ENCODE measurements at regions not wholly inside any gene's neighbourhood (a gene's known extent, or its start where the extent isn't known, plus 50 kb on each side); places are given as distances from the start of the nearest gene placed in this dataset.
A peak's percentile ranks its signal among the peaks of the same experiment; 100 is the strongest.
"Not testable (repeated sequence)": the region's sequence is repeated elsewhere in the genome, so short reads cannot be mapped to it uniquely, and the experiment has no call there.

- DNase-seq = no peak
Measured at GRCh38 chr1:235059221-235059620, 69.4 kb downstream of the TOMM20 start.

DNA sequence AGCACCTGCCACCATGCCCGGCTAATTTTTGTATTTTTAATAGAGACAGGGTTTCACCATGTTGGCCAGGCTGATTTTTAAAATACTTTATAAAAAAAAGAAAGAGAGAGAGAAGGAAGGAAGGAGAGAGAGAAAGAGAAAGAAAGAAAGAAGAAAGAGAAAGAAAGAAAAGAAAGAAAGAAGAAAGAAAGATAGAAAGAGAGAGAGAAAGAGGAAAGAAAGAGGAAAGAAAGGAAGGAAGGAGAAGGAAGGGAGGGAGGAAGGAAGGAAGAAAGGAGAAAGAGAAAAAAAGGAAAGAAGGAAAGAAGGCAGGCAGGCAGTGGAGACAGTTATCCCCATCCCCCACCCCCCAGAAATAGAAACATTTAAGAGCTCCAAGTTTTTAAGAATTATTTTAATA lies 69.9 kb downstream of the TOMM20 start:
- no peak for DNase-seq

- no peak for DNase-seq
Measured at GRCh38 chr1:235057385-235058306, 71.0 kb downstream of the TOMM20 start.

DNA sequence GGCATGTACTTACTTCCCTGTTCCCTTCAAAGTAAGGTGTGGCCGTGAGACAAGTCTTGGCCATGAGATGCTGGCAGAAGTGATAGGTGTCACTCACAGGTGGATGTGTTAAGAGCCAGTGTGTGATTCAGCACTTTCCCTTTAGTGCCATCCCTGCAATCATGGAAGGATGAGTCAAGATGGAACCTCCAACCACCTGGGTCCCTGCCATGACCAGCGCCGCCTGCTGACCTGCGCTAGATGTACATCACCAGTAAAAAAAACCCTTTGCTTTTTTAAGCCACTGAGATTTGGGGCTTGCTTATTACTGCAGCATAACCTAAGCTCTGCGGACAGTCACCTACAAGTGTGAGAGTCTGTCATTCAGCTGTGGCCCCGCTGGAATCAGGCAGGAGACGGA lies 71.7 kb downstream of the TOMM20 start:
- DNase-seq = no peak

DNA sequence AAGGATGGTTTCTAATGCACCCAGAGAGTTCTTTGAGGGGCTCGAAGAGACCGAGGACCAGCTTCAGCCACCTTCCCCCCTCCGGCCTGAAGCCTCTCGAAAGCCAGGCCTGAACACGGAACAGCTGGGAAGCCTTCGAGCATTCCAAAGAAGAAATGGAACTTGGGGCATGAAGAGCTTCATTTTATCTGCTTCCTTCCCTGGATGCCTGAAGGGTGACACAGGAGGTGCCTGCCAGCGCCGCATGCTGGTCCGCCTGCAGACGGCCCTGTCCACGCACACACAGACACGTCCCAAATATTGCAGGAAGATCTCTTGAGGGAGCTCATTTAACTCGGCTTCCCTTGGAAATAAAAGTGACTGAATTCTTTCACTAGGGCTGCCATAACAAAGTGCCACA lies 73.7 kb downstream of the TOMM20 start:
- DNase-seq = no peak

DNA sequence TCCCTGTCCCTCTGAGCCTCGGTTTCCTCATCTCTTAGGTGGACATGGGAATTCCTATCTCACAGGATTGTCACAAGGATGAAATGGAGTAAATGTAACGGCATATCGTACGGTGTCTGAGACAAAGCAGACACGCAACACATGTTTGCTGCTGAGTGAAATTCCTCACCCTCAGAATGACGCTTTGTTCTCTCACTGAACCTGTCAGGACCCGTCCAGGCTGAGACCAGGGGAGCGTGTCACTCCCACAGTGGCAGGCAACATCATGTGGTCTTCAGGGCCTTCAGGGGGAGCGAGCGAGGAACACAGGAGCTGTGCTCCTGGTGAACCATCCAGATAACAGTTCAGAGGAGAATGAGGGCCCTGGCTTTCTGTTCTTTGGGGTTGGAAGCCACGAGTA lies 74.2 kb downstream of the TOMM20 start:
- no peak for DNase-seq

- no peak for DNase-seq
Measured at GRCh38 chr1:235052067-235053008, 76.3 kb downstream of the TOMM20 start.

- DNase-seq = no peak
Measured at GRCh38 chr1:235051521-235051920, 77.1 kb downstream of the TOMM20 start.

GRCh38 chr1:235050911-235051360 lies 77.7 kb downstream of the TOMM20 start:
- no peak for DNase-seq

DNA sequence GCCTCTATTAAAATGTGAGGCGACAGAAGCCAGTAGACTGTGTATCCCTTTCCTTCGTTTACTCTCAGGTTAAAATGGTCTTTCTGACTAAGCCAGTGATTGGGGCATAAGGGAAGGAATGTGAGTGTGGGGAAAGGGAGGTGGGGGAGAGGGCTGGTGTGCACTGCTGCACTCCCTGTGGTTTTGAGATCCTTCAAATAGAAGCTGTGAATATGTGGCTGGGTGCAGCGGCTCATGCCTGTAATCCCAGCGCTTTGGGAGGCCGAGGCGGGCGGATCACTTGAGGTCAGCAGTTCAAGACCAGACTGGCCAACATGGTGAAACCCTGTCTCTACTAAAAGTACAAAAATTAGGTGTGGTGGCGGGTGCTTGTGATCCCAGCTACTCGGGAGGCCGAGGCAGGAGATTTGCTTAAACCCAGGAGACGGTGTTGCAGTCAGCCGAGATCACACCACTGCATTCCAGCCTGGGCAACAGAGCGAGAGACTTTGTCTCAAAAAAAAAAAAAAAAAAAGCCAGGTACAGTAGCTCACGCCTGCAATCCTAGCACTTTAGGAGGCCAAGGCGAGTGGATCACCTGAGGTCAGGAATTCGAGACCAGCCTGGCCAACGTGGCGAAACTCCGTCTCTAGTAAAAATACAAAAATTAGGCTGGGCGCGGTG lies 78.8 kb downstream of the TOMM20 start:
- not testable (repeated sequence) for DNase-seq

GRCh38 chr1:235049217-235049616 lies 79.4 kb downstream of the TOMM20 start:
- no peak for DNase-seq

DNA sequence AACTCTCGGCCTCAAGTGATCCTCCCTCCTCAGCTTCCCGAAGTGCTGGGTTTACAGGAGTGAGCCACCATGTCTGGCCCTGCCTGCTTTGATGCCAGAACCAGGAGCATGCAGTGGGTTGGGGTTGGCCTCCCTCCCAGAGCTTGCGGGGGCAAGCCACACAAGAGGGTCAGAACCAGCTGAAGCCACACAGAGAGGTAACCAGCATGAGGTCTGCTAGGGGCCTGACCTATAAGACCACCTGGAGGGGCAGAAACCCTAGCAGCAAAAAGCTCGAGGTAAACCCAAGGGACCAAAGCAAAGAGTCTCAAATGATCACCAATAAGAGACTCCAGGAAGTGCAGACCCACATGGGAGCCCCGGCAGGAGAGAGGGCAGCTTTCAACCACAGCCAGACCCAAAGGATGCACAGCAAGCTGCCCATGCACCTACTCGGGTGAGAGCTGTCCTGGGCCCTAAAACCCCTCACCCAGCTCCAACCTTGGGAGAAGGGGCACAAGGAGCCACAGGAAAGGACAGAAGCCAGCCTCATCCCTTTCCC lies 81.2 kb downstream of the TOMM20 start:
- no peak for DNase-seq

DNA sequence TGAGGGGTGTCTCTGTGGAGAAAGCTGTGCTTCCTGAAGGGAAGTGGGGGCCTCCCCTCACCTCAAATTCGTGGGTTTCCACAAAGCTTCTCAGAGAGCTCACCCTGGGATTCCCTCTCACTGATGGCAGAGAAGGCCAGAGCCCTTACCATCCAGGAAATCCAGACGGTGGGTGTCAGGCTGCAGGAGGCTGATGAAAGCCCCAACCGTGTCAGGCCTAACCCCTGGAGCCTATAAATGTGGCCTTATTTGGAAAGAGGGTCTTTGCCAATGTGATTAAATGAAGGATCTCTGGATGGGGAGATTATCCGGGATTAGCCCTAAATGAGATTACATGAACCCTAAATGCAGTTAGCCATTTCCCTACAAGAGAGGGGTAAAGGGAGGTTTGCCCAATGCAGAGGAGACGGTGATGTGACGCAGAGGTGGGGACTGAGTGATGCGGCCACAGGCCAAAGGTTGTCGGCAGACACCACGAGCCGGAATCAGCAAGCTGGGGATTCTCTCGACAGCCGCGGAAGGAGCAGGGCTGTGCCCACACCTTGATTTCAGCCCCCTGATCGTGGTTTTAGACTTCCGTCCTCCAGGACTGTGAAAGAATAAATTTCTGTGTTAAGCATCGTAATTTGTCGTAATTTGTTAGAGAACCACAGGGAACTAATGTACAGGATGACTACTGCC lies 82.6 kb downstream of the TOMM20 start:
- no peak for DNase-seq

DNA sequence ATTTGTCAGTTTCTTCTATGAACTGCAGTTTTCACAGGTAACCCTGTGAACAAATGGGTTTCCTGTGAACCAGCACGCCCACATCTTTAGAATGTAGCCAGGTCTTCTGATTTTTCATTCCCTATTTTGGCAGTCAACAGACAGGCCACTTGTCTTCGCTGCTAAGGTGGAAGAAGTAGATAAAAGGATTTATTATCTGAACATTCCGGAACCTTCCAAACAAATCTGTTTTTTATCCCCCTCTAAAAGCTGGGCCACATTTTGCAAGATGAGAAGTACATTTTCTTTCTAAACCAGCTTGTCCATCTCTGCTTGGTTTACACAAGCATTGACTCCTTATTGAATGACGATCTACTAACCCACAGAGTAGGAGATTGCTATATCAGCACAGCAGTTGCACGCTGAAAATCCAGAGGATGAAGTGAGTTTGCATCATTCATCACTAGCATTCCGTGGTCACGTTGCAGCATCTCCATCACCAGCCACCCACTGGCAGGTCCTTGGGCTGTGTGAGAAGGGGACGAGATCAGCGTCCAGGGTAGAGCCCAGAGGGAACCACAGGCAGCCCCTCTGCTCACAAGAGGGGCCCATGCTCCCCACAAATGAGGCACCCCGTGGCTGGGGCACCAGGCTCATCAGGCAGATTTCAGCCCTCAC lies 83.5 kb downstream of the TOMM20 start:
- no peak for DNase-seq

GRCh38 chr1:235043234-235043633 lies 85.4 kb downstream of the TOMM20 start:
- DNase-seq = no peak

- no peak for DNase-seq
Measured at GRCh38 chr1:235038701-235039100, 89.9 kb downstream of the TOMM20 start.

DNA sequence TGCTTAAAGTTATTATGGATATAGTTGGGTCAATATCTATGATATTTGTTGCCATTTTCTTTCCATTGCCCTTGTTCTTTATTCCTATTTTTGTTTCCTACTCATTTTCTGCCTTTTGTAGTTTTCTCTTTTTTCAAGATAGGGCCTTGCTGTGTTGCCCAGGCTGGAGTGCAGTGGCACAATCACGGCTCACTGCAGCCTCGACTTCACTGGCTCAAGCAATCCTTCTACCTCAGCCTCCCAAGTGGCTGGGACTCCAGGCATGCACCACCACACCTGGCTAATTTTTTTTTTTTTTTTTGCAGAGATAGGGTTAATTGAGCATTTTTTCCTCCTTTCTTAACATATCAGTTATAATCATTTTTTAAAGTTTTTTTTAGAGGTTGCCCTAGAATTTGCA lies 92.7 kb downstream of the TOMM20 start:
- DNase-seq = no peak

DNA sequence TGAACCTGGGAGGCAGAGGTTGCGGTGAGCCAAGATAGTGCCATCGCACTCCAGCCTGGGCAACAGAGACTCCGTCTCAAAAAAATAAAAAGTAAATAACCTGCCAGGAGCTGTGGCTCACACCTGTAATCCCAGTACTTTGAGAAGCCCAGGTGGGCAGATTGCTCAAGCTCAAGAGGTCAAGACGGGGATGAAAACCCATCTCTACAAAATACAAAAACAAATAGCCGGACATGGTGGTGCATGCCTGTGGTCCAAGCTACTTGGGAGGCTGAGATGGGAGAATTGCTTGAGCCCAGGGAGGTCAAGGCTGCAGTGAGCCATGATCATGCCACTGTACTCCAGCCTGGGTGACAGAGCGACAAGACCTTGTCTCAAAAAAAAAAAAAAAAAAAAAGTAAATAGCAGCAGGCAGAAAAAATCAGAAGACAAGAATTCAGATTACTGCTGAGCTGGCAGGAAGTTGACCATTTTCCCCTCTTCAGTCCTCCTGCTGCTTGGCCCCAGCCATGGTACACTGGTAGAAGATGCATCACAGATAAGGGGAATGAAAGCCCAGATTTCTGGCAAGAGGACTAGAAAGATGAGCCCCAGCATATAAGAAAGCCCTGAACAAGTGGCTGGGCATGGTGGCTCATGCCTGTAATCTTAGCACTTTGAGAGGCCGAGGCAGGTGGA lies 97.6 kb downstream of the TOMM20 start:
- no peak for DNase-seq

DNA sequence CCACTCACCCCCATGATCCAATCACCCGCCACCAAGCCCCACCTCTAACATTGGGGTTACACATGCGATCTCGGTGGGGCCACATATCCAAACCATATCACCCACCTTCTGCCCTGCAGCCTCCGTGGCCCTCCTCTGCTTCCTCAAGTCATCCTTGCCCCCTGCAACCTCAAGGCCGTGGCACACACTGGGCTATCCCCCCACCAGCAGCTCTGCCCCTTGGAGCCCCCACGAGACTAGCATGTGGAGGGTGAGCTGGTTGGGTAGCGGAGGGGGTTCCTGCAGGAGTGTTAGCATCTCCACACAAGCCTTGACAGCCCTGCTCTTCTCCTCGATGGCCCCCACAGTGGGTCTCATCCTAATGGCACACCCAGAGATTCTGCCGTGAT lies 100.8 kb downstream of the TOMM20 start:
- DNase-seq = no peak

- peak; percentile 39 for DNase-seq
Measured at GRCh38 chr1:235027076-235027861, 101.4 kb downstream of the TOMM20 start.
